Esophagus muscularis mucosa (tissue), 4 donors: ENCODE measurements at regions not wholly inside any gene's neighbourhood (a gene's known extent, or its start where the extent isn't known, plus 50 kb on each side); places are given as distances from the start of the nearest gene placed in this dataset.

Source experiments
- CTCF ChIP-seq, 3 experiments: fragments of 200-600 bp in 2 of 3; fragments of 450-650 bp in 1 of 3; sonication (generic) in 2 of 3; IDR thresholded peaks; one replicate each; pipeline ENCODE4 v1.5.1; 2017 to 2019; ENCODE audit warnings: antibody characterized with exemption in 3 of 3, mild to moderate bottlenecking in 2 of 3, moderate library complexity in 1 of 3
- EP300 ChIP-seq: sonication (generic); formaldehyde crosslinking; IDR thresholded peaks from one replicate; pipeline ENCODE4 v1.6.1; 2017; ENCODE audit warnings: antibody characterized with exemption
- POLR2A ChIP-seq: fragments of 450-650 bp; IDR thresholded peaks from one replicate; pipeline ENCODE4 v1.6.1; 2017; ENCODE audit warnings: antibody characterized with exemption, moderate library complexity, mild to moderate bottlenecking, low read depth
- POLR2AphosphoS5 ChIP-seq, 2 donors: sonication (generic); formaldehyde crosslinking; IDR thresholded peaks; one replicate each; pipeline ENCODE4 v1.6.1; 2017; ENCODE audit warnings: antibody characterized with exemption in 2 of 2

GRCh38 chr1:112165375-112165774 is 175.9 kb upstream of the KCND3 start:
- no peak for TF ChIP-seq CTCF (IDR thresholded peaks at IDR 0.05)
- no peak for TF ChIP-seq POLR2A
- TF ChIP-seq EP300, result no peak
- TF ChIP-seq POLR2AphosphoS5 (IDR thresholded peaks at IDR 0.05), result no peak
